ENCODE measurements at regions not wholly inside any gene's neighbourhood (a gene's known extent, or its start where the extent isn't known, plus 50 kb on each side); places are given as distances from the start of the nearest gene placed in this dataset.

GRCh38 chr15:88323976-88324740 is 67.6 kb upstream of the NTRK3 start:
- no peak for DNase-seq (ENCODE audit: low spot score in 2 of 2)
- no peaks in the 10 kb centered on the region for H3K36me3 ChIP-seq
- no peaks in the 10 kb centered on the region for H3K27me3 ChIP-seq
- no peaks in the 10 kb centered on the region for H3K9me3 ChIP-seq
- no peak for TF ChIP-seq CTCF (IDR thresholded peaks at IDR 0.05)
- H3K4me1 ChIP-seq, result no peaks in the 10 kb centered on the region
- no peak overlapping the region for H3K27ac ChIP-seq
- H3K4me3 ChIP-seq, result no peak overlapping the region
- intact Hi-C loops (cut with DNase I), result no loop called here

GRCh38 chr15:88323468-88323867 is 66.9 kb upstream of the NTRK3 start:
- intact Hi-C loops (cut with DNase I), result no loop called here
- no peaks in the 10 kb centered on the region for H3K4me1 ChIP-seq
- DNase-seq (ENCODE audit: low spot score in 2 of 2), result no peak
- H3K9me3 ChIP-seq, result no peaks in the 10 kb centered on the region
- no peak overlapping the region for H3K27ac ChIP-seq
- no peak overlapping the region for H3K4me3 ChIP-seq
- no peak for TF ChIP-seq CTCF (IDR thresholded peaks at IDR 0.05)
- H3K27me3 ChIP-seq, result no peaks in the 10 kb centered on the region
- H3K36me3 ChIP-seq, result no peaks in the 10 kb centered on the region

- no peaks in the 10 kb centered on the region for H3K36me3 ChIP-seq
- no peak for TF ChIP-seq CTCF (IDR thresholded peaks at IDR 0.05)
- no peaks in the 10 kb centered on the region for H3K27me3 ChIP-seq
- no peaks in the 10 kb centered on the region for H3K9me3 ChIP-seq
- intact Hi-C loops (cut with DNase I), result no loop called here
- H3K4me3 ChIP-seq, result no peak overlapping the region
- H3K4me1 ChIP-seq, result no peaks in the 10 kb centered on the region
- DNase-seq (ENCODE audit: low spot score in 2 of 2), result no peak
- no peak overlapping the region for H3K27ac ChIP-seq
Measured at GRCh38 chr15:88322461-88322860, 65.9 kb upstream of the NTRK3 start.

GRCh38 chr15:88321271-88321670 is 64.7 kb upstream of the NTRK3 start:
- intact Hi-C loops (cut with DNase I), result no loop called here
- no peak for DNase-seq (ENCODE audit: low spot score in 2 of 2)
- H3K27ac ChIP-seq, result no peak overlapping the region
- no peak overlapping the region for H3K4me3 ChIP-seq
- H3K27me3 ChIP-seq, result no peaks in the 10 kb centered on the region
- no peak for TF ChIP-seq CTCF (IDR thresholded peaks at IDR 0.05)
- H3K9me3 ChIP-seq, result no peaks in the 10 kb centered on the region
- H3K36me3 ChIP-seq, result no peaks in the 10 kb centered on the region
- H3K4me1 ChIP-seq, result no peaks in the 10 kb centered on the region

GRCh38 chr15:88316586-88316985 is 60.0 kb upstream of the NTRK3 start:
- TF ChIP-seq CTCF (IDR thresholded peaks at IDR 0.05), result no peak
- Histone ChIP-seq H3K4me1 (no peaks in the 10 kb centered on the region), H3K27me3 (no peaks in the 10 kb centered on the region), H3K27ac (no peak overlapping the region), H3K4me3 (no peak overlapping the region), H3K36me3 (no peaks in the 10 kb centered on the region), H3K9me3 (no peaks in the 10 kb centered on the region)
- DNase-seq (ENCODE audit: low spot score in 2 of 2), result no peak
- intact Hi-C loops (cut with DNase I), result no loop called here
